ENCODE measurements at regions not wholly inside any gene's neighbourhood (a gene's known extent, or its start where the extent isn't known, plus 50 kb on each side); places are given as distances from the start of the nearest gene placed in this dataset.
"Not testable (repeated sequence)": the region's sequence is repeated elsewhere in the genome, so short reads cannot be mapped to it uniquely, and the experiment has no call there.

GRCh38 chr11:24171869-24172268 lies 325.0 kb upstream of the LUZP2 start:
- TF ChIP-seq, protein P1, sequence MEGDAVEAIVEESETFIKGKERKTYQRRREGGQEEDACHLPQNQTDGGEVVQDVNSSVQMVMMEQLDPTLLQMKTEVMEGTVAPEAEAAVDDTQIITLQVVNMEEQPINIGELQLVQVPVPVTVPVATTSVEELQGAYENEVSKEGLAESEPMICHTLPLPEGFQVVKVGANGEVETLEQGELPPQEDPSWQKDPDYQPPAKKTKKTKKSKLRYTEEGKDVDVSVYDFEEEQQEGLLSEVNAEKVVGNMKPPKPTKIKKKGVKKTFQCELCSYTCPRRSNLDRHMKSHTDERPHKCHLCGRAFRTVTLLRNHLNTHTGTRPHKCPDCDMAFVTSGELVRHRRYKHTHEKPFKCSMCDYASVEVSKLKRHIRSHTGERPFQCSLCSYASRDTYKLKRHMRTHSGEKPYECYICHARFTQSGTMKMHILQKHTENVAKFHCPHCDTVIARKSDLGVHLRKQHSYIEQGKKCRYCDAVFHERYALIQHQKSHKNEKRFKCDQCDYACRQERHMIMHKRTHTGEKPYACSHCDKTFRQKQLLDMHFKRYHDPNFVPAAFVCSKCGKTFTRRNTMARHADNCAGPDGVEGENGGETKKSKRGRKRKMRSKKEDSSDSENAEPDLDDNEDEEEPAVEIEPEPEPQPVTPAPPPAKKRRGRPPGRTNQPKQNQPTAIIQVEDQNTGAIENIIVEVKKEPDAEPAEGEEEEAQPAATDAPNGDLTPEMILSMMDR (IDR thresholded peaks at IDR 0.05; ENCODE audit: insufficient read depth, low read depth, low read length, missing control alignments), result no peak
- H3K4me3 ChIP-seq (ENCODE audit: low read length), result no peak overlapping the region
- no peak for DNase-seq (ENCODE audit: low read depth)

GRCh38 chr11:24181395-24182047 lies 315.3 kb upstream of the LUZP2 start:
- H3K4me3 ChIP-seq (ENCODE audit: low read length), result no peak overlapping the region
- TF ChIP-seq, protein P1 (IDR thresholded peaks at IDR 0.05; ENCODE audit: insufficient read depth, low read depth, low read length, missing control alignments), result no peak
- DNase-seq (ENCODE audit: low read depth), result no peak

DNA sequence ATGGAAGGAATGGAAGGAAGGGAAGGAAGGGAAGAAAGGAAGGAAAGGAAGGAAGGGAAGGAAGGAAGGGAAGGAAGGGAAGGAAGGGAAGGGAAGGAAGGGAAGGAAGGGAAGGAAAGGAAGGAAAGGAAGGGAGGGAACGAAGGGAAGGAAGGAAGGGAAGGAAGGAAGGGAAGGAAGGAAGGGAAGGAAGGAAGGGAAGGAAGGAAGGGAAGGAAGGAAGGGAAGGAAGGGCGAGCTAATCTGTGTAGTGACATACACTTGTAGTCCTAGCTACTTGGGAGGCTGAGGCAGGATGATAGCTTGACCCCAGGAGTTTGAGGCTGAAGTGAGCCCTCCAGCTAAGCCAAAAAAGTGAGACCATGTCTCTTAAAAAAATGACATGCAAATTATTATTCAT lies 311.3 kb upstream of the LUZP2 start:
- not testable (repeated sequence) for DNase-seq (ENCODE audit: low read depth); H3K4me3 ChIP-seq (ENCODE audit: low read length)

DNA sequence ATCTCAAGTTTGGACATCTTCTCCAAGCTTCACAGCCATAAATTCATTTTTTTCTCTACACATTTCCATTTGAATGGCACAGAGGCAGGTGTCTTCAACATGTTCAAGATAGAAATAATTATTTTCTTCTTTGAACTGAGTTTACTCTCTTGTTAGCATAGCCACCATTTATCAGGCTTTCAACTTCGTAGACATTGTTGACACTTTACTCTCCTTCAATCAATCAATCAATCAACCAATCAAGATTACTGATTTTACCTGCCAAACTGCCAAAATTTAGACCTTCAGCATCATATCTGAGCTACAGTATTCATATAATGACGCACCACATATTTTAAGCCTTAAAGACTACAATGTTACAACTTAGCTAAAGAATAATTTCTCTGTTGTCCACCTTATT lies 300.1 kb upstream of the LUZP2 start:
- no peak overlapping the region for H3K4me3 ChIP-seq (ENCODE audit: low read length)
- TF ChIP-seq, protein P1 (IDR thresholded peaks at IDR 0.05; ENCODE audit: insufficient read depth, low read depth, low read length, missing control alignments), result no peak
- DNase-seq (ENCODE audit: low read depth), result no peak

GRCh38 chr11:24198481-24198880 lies 298.4 kb upstream of the LUZP2 start:
- DNase-seq (ENCODE audit: low read depth), result no peak
- no peak overlapping the region for H3K4me3 ChIP-seq (ENCODE audit: low read length)
- TF ChIP-seq, protein P1 (IDR thresholded peaks at IDR 0.05; ENCODE audit: insufficient read depth, low read depth, low read length, missing control alignments), result no peak

- no peak for DNase-seq (ENCODE audit: low read depth)
- H3K4me3 ChIP-seq (ENCODE audit: low read length), result no peak overlapping the region
- TF ChIP-seq, protein P1 (IDR thresholded peaks at IDR 0.05; ENCODE audit: insufficient read depth, low read depth, low read length, missing control alignments), result no peak
These were observed 297.4 kb upstream of the LUZP2 start for GRCh38 chr11:24199461-24199860.

DNA sequence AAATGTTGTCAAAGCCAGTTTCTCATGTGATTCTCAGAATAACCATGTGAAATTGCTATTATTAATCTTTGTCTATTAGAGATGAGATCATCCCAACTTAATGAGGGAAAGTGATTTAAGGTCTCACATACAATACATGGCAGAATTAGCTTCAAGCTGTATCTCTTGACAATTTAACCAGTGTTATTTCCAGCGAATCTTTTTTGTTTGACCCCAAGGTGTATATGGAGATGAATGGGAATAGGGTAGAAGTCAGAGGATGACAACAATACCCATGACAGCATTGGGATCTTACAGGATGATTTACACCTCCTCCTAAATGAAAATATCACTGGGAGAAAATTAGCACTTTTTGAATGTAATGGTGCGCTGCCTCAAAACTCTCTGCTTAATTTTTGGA lies 290.8 kb upstream of the LUZP2 start:
- DNase-seq (ENCODE audit: low read depth), result no peak
- no peak overlapping the region for H3K4me3 ChIP-seq (ENCODE audit: low read length)
- TF ChIP-seq, protein P1 (IDR thresholded peaks at IDR 0.05; ENCODE audit: insufficient read depth, low read depth, low read length, missing control alignments), result no peak
